CD4-positive, alpha-beta T cell (primary cell): ENCODE measurements at regions not wholly inside any gene's neighbourhood (a gene's known extent, or its start where the extent isn't known, plus 50 kb on each side); places are given as distances from the start of the nearest gene placed in this dataset.

Experiments used
- ATAC-seq: fragments of 200-7000 bp; cut with Tn5 transposase; one replicate; pipeline ENCODE4 v1.10.0; 2022; ENCODE audit warnings: mild to moderate bottlenecking; ENCODE audit not compliant: poor library complexity
- CTCF ChIA-PET: fragments of 350-600 bp; sonication (Branson Sonifier 250); formaldehyde crosslinking; loops from one replicate; lab custom pipeline; 2021; ENCODE audit warnings: antibody characterized with exemption, inconsistent platforms; lab: Charles Lee
- POLR2A ChIA-PET: fragments of 350-600 bp; sonication (Branson Sonifier 250); formaldehyde crosslinking; loops from one replicate; lab custom pipeline; 2021; ENCODE audit warnings: antibody characterized with exemption, inconsistent platforms; lab: Charles Lee
- DNase-seq, 14 experiments: peaks; one replicate each; pipeline ENCODE4 v3.0.0-alpha.2; 2013 to 2020; ENCODE audit warnings: mixed read lengths in 2 of 14
- H3K27ac ChIP-seq, 2 donors: one replicate each; pipeline versions ENCODE4 v1.5.1 to v1.7.0; 2013; ENCODE audit warnings: low read length in 2 of 2, low read depth in 1 of 2, mild to moderate bottlenecking in 1 of 2
- H3K27me3 ChIP-seq, 2 experiments: 1 replicate in 1 of 2; 2 replicates in 1 of 2; pipeline versions ENCODE4 v1.6.1 to v1.7.0; 2013; ENCODE audit warnings: low read length in 2 of 2, control low read depth in 1 of 2, mild to moderate bottlenecking in 1 of 2, moderate library complexity in 1 of 2; ENCODE audit not compliant: insufficient read depth in 2 of 2, control insufficient read depth in 1 of 2
- H3K36me3 ChIP-seq: one replicate; pipeline ENCODE4 v1.6.1; 2013; ENCODE audit warnings: low read length, control low read depth; ENCODE audit not compliant: insufficient read depth
- H3K4me1 ChIP-seq: one replicate; pipeline ENCODE4 v1.6.1; 2013; ENCODE audit warnings: low read length, control low read depth; ENCODE audit not compliant: insufficient read depth
- H3K4me3 ChIP-seq: one replicate; pipeline ENCODE4 v1.5.1; 2013; ENCODE audit warnings: mild to moderate bottlenecking, low read length, moderate library complexity
- H3K9me3 ChIP-seq, 2 experiments: 1 replicate in 1 of 2; 2 replicates in 1 of 2; pipeline versions ENCODE4 v1.6.1 to v1.7.0; 2013; ENCODE audit warnings: low read length in 2 of 2, mild to moderate bottlenecking in 2 of 2, control low read depth in 1 of 2, moderate library complexity in 1 of 2; ENCODE audit not compliant: control insufficient read depth in 1 of 2, insufficient read depth in 1 of 2
- H3K27ac Mint-ChIP-seq: one replicate; pipeline ENCODE4 v1.8.0; 2020; ENCODE audit warnings: mixed read lengths
- H3K27me3 Mint-ChIP-seq: one replicate; pipeline ENCODE4 v1.8.0; 2021; ENCODE audit warnings: mixed read lengths
- H3K36me3 Mint-ChIP-seq: one replicate; pipeline ENCODE4 v1.8.0; 2021; ENCODE audit warnings: low read depth, mixed read lengths
- H3K4me1 Mint-ChIP-seq: one replicate; pipeline ENCODE4 v1.8.0; 2021; ENCODE audit warnings: low read depth, mixed read lengths
- H3K4me3 Mint-ChIP-seq: one replicate; pipeline ENCODE4 v1.8.0; 2020; ENCODE audit warnings: mild to moderate bottlenecking, mixed read lengths
- H3K9me3 Mint-ChIP-seq: one replicate; pipeline ENCODE4 v1.8.0; 2020; ENCODE audit warnings: mixed read lengths
- CTCF ChIP-seq: fragments of 200-600 bp; IDR thresholded peaks from one replicate; pipeline ENCODE4 v1.8.0; 2022; ENCODE audit warnings: antibody characterized with exemption, mild to moderate bottlenecking
- intact Hi-C, 2 experiments: fragments of 100-400 bp; cut with DNase I in 1 of 2; cut with micrococcal nuclease in 1 of 2; formaldehyde crosslinking; loops; one replicate each; pipeline versions ENCODE4 v1.15.1 to v1.9.0; 2023 to 2025; cut with DNase I, micrococcal nuclease

- H3K9me3 Mint-ChIP-seq = no peaks in the 10 kb centered on the region
These were observed 122.3 kb downstream of the GLI2 start for GRCh38 chr2:120857931-120858330.

GRCh38 chr2:120858361-120859106 lies 122.9 kb downstream of the GLI2 start:
- no peaks in the 10 kb centered on the region for H3K4me1 ChIP-seq
- Mint-ChIP-seq H3K4me1 (no peaks in the 10 kb centered on the region), H3K27me3 (peaks cover 1% of the 10 kb centered on the region), H3K36me3 (no peaks in the 10 kb centered on the region), H3K9me3 (no peaks in the 10 kb centered on the region), H3K27ac (no peak overlapping the region), H3K4me3 (no peak overlapping the region)
- POLR2A ChIA-PET = no interaction called here
- DNase-seq = no peak
- peaks cover 0 to 8% of the 10 kb centered on the region in 2 experiments for H3K9me3 ChIP-seq
- no peak overlapping the region for H3K27ac ChIP-seq
- H3K4me3 ChIP-seq = no peak overlapping the region
- CTCF ChIA-PET = no interaction called here
- no peak for TF ChIP-seq CTCF
- ATAC-seq = no peak
- intact Hi-C loops = no loop called here
- H3K36me3 ChIP-seq = no peaks in the 10 kb centered on the region
- peaks cover 0 to 3% of the 10 kb centered on the region in 2 experiments for H3K27me3 ChIP-seq

More at GRCh38 chr2:120857931-120858330, 122.3 kb downstream of the GLI2 start:
- peaks cover 0 to 3% of the 10 kb centered on the region in 2 experiments for H3K27me3 ChIP-seq
- intact Hi-C loops = no loop called here
- no peak overlapping the region for H3K27ac Mint-ChIP-seq
- DNase-seq = no peak
- H3K4me3 Mint-ChIP-seq = no peak overlapping the region
- peaks cover 0 to 9% of the 10 kb centered on the region in 2 experiments for H3K9me3 ChIP-seq
- no peaks in the 10 kb centered on the region for H3K27me3 Mint-ChIP-seq
- no peak overlapping the region for H3K27ac ChIP-seq
- no peaks in the 10 kb centered on the region for H3K4me1 ChIP-seq
- H3K36me3 ChIP-seq = no peaks in the 10 kb centered on the region
- H3K36me3 Mint-ChIP-seq = no peaks in the 10 kb centered on the region
- H3K4me3 ChIP-seq = no peak overlapping the region
- no peak for ATAC-seq
- TF ChIP-seq CTCF = no peak
- POLR2A ChIA-PET = no interaction called here
- CTCF ChIA-PET = no interaction called here
- H3K4me1 Mint-ChIP-seq = no peaks in the 10 kb centered on the region

- Mint-ChIP-seq H3K4me3 (no peak overlapping the region), H3K27ac (no peak overlapping the region), H3K4me1 (no peaks in the 10 kb centered on the region), H3K36me3 (no peaks in the 10 kb centered on the region), H3K9me3 (no peaks in the 10 kb centered on the region), H3K27me3 (peaks cover 6% of the 10 kb centered on the region)
- peaks cover 0 to 8% of the 10 kb centered on the region in 2 experiments for H3K9me3 ChIP-seq
- ATAC-seq = no peak
- TF ChIP-seq CTCF = no peak
- H3K4me1 ChIP-seq = no peaks in the 10 kb centered on the region
- intact Hi-C loops = no loop called here
- ChIA-PET CTCF (no interaction called here), POLR2A (no interaction called here)
- H3K36me3 ChIP-seq = no peaks in the 10 kb centered on the region
- peaks cover 0 to 3% of the 10 kb centered on the region in 2 experiments for H3K27me3 ChIP-seq
- H3K4me3 ChIP-seq = no peak overlapping the region
- no peak for DNase-seq
- H3K27ac ChIP-seq = no peak overlapping the region
These were observed 123.5 kb downstream of the GLI2 start for GRCh38 chr2:120859128-120859527.
